GM21360 (cell line): ENCODE measurements at regions not wholly inside any gene's neighbourhood (a gene's known extent, or its start where the extent isn't known, plus 50 kb on each side); places are given as distances from the start of the nearest gene placed in this dataset.
"Not testable (repeated sequence)": the region's sequence is repeated elsewhere in the genome, so short reads cannot be mapped to it uniquely, and the experiment has no call there.

Source experiments
- ATAC-seq: cut with Tn5 transposase; IDR thresholded peaks from one replicate; pipeline ENCODE4 v1.9.1; 2021; ENCODE audit warnings: mild to moderate bottlenecking, moderate library complexity; ENCODE audit not compliant: unreplicated experiment

- no peak for ATAC-seq
Measured at GRCh38 chr16:75971334-75971733, 245.0 kb upstream of the CPHXL start.

GRCh38 chr16:75983296-75983695 lies 257.0 kb upstream of the CPHXL start:
- ATAC-seq = no peak

GRCh38 chr16:75983741-75984381 lies 257.6 kb upstream of the CPHXL start:
- ATAC-seq = no peak

DNA sequence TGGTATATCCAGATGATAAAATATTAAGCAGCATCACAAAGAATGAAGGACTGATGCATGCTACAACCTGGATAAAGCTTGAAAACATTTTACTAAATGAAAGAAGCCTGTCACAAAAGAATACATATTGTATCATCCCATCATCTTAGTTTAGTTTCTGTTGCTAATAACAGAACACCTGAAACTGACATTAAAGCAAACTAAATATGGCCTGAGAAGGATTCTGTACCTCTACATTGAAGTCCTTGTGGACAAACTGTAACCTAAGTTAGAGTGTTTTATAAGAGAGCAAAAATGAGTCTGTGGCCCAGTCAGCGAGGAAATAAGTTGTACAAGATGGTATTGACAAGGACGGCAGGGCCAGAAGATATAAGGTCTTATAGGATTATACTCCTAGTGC lies 261.0 kb upstream of the CPHXL start:
- ATAC-seq = no peak

DNA sequence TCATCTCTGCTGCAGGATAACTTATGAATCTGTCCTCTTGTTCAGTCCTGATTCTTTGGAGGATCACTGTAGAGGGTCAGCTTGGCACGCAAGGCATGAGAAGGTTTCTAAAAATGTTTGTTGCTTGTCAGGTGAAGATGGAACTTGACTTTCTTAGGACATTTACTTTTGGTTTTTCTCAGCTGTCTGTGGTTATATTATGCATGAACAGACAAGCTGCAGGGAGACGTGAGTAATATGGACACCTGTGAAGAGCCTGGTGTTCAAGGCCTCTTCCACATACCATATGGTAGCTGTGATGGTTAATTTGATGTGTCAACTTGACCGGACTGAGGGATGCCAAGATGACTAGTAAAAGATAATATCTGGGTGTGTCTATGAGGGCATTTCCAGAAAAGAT lies 270.2 kb upstream of the CPHXL start:
- no peak for ATAC-seq

DNA sequence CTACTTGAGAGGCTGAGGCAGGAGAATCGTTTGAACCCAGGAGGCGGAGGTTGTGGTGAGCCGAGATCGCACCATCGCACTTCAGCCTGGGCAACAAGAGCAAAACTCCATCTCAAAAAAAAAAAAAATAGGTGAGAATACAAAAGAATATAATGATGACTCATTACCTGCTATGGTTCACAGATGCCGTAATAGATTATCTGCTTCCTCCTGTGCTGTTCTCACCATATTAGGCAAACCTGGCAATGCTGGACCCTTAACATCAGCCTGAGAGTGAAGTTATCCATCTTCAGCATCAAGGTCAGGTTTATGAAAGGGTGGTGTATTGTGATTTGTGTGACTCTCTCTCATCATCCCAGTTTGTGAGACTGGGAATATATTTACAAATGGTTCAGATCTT lies 271.3 kb upstream of the CPHXL start:
- no peak for ATAC-seq

- ATAC-seq = no peak
Measured at GRCh38 chr16:76007645-76008044, 269.6 kb upstream of the CNTNAP4 start.

- no peak for ATAC-seq
Measured at GRCh38 chr16:76023835-76024234, 253.4 kb upstream of the CNTNAP4 start.

GRCh38 chr16:76035689-76036088 lies 241.5 kb upstream of the CNTNAP4 start:
- ATAC-seq = no peak

- no peak for ATAC-seq
Measured at GRCh38 chr16:76038097-76038496, 239.1 kb upstream of the CNTNAP4 start.

GRCh38 chr16:76052725-76053124 lies 224.5 kb upstream of the CNTNAP4 start:
- ATAC-seq = no peak

DNA sequence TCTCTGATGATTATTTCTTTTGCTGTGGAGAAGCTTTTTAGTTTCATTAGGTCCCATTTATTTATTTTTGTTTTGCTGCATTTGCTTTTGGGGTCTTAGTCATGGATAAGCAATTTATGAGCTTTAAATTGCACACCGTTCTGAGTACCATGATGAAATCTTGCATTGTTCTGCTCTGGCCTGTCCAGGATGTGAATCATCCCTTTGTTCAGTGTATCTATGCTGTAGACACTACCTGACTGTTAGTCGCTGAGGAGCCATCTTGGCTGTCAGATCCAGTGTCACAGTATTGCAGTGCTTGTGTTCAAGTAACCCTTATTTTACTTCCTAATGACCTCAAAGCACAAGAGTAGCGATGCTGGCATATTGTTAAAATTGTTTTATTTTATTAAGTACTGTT lies 218.0 kb upstream of the CNTNAP4 start:
- ATAC-seq = no peak

GRCh38 chr16:76059701-76060100 lies 217.5 kb upstream of the CNTNAP4 start:
- ATAC-seq = no peak

DNA sequence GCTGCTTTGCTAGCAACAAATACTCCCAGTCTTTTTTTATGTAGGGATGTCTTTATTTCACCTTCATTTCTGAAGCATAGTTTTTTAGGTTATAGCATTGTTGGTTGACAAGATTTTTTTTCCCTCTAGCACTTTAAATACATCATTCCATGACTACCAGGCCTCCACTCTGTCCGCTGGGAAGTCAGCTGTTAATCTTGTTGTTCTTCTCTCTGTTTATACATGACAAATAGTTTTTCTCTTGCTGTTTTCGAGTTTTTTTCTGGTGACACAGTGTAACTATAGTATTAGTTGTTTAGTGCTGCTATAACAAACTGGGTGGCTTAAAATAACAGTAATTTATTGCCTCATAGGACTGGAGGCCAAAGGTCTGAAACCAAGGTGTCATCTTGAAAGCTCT lies 205.5 kb upstream of the CNTNAP4 start:
- ATAC-seq = no peak

DNA sequence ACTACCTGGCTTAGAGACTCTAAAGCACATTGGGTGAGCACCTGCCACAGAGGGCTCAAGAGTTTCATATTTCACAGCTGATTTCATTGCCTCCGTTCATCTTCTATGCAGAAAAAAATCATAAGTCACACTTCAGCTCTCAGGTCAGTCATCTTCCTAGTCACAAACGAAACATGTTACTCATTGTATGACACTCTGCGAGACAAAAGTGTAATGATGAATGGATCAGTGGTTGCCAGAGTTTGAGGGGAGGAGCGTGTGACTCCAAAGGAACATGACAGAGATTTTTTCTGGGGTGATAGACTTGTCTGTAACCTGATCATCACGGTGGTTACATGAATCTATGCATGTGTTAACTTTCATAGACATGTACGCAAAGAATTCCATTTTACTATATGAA lies 195.2 kb upstream of the CNTNAP4 start:
- ATAC-seq = no peak

- no peak for ATAC-seq
Measured at GRCh38 chr16:76106647-76107046, 170.6 kb upstream of the CNTNAP4 start.

DNA sequence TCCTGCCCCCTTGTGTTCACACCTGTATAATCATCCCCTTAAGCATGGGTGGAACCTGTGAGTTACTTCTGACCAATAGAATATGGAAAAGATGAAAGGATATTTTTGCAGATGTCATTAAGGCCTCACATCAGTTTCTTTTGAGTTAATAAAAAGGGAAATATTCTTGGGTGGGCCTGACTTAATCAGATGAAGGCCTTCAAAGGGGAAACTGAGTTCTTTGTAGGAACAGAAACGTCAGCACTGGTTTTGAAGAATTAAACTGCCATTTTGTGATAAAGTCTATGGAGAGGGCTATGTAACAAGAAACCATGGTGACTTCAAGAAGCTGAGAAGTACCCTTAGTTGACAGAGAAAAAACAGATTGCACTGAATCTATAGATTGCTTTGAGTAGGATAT lies 168.7 kb upstream of the CNTNAP4 start:
- ATAC-seq = no peak

DNA sequence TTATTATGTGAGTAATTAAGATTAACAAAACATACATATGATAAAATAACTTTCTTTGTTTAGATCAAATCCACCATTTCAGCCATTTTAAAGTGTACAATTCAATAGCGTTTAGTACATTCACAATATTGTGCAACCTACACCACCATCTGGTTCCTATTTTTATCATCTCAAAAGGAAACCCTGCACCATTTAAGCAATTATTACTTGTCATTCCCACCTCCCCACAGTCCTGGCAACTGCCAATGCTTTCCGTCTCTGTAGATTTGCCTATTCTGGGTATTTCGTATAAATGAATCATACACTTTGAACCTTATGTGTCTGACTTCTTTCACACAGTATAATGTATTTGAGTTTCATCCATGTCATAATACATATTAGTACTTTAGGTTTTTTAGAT lies 162.5 kb upstream of the CNTNAP4 start:
- no peak for ATAC-seq

GRCh38 chr16:76118344-76118743 lies 158.9 kb upstream of the CNTNAP4 start:
- no peak for ATAC-seq

- no peak for ATAC-seq
Measured at GRCh38 chr16:76121636-76122035, 155.6 kb upstream of the CNTNAP4 start.

GRCh38 chr16:76123966-76124365 lies 153.2 kb upstream of the CNTNAP4 start:
- ATAC-seq = no peak

- ATAC-seq = no peak
Measured at GRCh38 chr16:76125871-76126270, 151.3 kb upstream of the CNTNAP4 start.

GRCh38 chr16:76138056-76138455 lies 139.1 kb upstream of the CNTNAP4 start:
- ATAC-seq = not testable (repeated sequence)
